HPDE6-E6E7 (cell line): ENCODE measurements at regions not wholly inside any gene's neighbourhood (a gene's known extent, or its start where the extent isn't known, plus 50 kb on each side); places are given as distances from the start of the nearest gene placed in this dataset.
A peak's percentile ranks its signal among the peaks of the same experiment; 100 is the strongest.

Experiments used
- DNase-seq: peaks from one replicate; pipeline ENCODE4 v3.0.0; 2011; ENCODE audit warnings: missing footprints; ENCODE audit errors: extremely low spot score

DNA sequence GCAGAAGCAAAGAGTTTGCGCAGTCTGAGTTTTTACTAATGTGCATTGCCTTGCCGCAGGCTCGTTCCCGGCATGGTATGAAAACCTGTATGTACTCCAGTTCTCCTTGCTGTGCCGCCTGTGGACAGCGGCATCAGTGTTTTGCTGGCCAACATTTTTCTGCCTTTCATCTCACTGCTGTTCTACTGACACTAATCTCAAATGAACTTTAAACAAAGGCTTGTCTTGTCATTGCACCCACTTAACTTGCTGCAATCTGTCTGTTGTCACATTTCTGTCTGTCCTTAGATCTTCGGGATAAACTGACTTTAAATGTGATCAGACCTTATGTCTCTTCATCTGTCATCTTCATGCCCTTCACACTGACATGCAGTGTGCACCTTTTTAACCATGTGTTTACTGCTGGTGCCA lies 71.7 kb upstream of the ZNRF2 start:
- DNase-seq = no peak

DNA sequence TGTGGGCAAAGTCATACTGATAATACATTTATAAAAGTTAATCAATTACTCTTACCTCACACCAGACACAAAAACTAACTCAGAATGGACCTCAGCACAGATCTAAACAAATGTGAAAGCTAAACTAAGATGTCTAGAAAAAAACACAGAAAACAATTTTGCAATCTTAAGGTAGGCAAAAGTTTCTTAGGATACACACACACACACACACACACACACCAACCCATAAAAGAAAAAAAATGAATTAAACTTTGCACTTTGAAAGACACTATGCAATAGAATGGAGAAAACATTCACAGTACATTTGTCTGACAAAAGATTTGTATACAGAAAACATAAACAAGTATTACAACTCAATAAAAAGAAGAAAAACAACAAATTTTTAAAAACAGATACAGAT lies 70.8 kb upstream of the ZNRF2 start:
- DNase-seq = no peak

DNA sequence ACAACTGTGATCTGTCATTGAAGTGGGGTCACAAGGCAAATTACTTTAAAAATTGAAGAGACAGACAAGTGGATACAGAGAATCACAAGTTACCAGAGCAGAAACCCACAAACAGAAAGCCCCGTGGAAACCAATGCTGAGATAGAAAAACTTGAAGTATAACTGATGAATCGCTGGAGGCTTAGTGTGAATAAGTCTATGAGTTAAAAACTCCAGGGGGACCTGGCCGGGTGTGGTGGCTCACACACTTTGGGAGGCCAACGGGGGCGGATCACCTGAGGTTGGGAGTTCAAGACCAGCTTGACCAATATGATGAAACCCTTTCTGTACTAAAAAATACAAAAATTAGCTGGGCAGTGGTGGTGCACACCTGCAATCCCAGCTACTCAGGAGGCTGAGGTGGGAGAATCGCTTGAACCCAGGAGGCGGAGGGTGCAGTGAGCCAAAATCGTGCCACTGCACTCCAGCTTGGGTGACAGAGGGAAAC lies 69.7 kb upstream of the ZNRF2 start:
- no peak for DNase-seq

DNA sequence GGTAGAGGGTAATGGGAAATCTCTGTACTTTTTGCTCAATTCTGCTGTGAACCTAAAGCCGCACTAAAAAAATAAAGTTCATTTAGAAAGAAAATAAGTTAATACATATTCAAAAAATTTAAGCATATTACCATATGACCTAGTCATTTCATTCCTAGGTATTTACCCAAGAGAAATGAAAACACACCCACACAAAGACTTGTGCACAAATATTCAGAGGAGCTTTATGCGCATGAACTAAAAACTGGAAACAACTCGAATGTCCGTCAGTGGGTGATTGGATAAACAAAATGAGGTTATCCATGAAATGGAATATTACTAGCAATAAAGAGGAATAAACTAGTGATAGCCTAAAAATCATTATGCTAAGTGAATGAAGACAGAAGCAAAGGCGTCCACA lies 62.6 kb upstream of the ZNRF2 start:
- DNase-seq = no peak

DNA sequence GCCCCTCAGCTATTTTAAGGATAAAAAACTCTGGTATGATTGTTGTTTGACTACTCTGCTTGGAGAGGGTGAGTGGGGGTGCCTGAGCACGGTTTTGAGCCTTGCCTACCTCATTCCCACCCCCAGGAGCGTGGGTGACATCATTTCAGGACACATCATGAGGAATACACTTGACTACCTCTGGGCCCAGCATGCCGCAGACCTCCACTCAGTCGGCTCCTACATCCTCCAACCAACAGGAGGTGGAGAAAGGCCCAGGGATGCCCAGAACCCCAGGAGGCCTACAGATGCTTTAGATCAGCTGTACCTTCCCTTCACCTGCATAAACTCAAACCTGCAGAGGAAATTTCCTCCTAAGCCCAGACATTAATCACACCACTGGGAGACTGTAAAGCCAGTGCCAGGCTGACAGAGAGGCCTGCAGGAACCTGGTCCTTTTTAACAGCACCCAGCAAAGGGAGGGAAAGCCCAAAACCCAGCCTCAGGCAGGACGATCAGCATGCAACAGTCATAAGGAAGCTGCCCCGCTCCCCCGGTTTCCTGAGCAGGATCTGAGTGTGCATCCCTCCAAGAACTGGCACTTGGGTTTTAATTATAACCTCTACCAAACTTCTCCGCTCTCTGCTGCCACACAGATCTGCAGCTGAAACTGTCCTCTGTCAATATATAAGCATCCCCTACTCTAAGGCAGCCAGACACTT lies 61.7 kb upstream of the ZNRF2 start:
- DNase-seq = no peak

DNA sequence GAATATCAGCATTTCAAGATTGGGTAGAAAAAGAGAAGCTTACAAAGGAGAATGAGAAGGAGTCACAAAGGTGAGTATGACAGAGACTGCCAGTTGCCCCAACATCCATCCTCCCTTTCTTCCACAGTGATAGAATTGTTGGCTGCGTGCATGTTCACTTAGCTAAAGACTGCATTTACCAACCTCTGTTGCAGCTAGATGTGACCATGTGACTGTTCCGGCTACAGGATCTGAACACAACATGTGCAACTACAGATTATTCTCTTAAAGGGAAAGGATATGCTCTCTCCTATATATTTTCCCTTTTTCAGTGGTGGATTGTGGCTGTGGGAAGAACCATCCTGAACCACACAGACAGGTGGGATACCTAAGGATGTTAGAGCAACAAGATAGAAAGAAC lies 60.5 kb upstream of the ZNRF2 start:
- DNase-seq = no peak

DNA sequence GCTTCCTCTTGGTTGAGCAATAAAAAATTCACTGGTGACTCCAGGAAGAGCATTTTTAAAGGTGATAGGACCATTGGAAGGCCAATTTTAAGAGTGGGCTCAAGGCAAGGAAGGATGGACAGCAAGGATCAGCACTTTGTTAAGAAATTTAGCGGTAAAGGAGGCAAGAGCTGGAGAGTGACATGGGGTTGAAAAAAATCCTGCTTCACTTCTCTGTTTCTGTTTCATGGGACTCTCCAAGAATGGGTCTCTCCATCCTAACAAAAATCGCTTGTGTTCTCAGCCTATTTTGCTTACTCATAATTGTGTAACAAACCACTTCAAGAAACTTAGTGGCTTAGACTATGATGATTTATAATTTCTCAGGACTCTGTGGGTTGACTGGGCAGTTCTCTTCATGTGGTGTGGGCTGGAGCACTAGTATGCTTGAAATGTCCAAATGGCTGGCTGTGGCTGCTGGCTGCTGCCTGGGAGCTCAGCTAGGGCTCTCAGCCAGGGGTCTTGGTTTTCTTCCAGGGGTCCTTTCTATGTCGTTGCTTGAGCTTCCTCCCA lies 59.8 kb upstream of the ZNRF2 start:
- no peak for DNase-seq

DNA sequence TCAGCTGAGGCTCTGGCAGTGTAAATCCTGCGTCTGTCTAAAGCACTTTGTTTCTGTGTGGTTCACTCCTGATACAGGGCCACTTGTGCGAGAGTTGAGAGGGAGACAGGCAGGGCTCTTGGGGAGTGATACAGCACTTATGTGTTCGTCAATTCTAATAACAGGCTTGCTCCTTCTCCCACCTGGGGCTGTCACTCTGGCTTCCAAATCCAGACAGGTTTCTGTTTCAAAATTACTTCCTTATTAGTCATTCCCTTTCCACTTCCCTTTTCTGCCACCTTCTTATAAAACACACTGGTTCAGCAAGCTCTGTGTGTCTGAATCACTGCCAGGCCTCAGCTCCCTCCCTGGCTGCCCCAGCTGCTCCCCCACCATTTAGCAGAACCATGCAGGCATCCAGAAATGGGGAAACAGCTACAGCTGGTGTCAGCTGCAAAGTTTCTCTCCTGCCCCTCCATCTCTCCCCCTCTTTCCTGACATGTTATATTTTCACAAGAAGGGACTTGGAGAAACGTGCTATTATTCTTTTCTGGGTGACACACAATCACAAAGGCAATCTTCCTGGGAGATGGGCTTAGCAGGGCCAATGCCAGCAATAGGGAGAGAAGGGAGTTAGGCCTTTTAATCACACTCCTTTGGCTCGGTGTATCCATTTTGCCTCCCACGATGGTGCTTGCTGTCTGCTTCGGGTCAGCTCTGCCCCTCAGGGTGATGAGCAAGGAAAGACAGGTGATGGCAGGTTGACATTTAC lies 58.4 kb upstream of the ZNRF2 start:
- peak; percentile 95 for DNase-seq

DNA sequence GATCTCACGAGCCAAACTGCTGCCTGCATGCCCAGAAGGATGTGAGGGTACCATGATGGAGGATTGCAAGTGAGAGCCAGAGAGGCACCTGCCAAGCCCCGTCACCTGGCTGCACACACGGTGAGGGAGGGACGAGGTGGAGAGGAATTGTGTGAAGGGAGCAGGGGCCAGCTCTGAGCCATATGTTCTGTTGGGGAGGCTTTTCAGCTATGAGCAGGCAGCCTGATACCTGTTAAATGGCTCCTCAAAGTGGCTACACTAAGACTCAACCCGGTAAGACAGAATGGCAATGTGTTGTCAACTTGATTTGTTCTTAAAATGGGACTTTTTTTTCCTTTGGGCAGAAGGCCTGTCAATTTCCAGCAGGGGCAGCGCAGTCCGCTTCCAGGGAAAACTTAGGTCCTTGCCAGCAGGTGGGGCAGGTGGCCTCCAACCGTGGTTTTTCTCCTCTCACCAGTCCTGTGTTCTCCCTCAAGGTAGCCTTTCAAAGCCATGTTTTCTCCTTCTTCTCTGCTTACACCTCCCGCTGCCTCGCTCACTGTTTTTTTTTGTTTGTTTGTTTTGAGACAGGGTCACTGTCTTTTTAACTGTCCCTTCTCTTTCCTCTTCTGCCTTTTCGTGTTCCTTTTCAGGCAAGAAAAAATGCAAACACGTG lies 57.7 kb upstream of the ZNRF2 start:
- DNase-seq = peak; percentile 46

DNA sequence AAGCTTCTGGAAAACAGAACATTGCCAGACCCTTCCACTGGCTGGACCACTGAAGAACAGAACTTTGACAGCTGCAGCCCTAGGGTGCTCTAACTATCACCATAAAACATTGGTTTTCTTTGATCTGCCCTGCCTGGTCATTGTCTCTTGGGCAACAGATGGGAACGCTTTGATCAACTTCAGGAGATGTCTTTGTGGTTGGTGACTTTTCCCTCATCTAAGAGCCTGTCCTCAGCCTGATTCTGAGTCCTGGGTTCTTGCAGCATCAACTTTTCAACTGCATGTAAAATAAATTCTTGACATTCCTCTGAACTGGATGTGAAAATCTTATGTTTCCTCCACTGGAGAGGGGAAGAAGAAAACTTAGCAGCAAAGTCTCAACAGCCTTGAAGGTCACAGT lies 53.1 kb upstream of the ZNRF2 start:
- no peak for DNase-seq

DNA sequence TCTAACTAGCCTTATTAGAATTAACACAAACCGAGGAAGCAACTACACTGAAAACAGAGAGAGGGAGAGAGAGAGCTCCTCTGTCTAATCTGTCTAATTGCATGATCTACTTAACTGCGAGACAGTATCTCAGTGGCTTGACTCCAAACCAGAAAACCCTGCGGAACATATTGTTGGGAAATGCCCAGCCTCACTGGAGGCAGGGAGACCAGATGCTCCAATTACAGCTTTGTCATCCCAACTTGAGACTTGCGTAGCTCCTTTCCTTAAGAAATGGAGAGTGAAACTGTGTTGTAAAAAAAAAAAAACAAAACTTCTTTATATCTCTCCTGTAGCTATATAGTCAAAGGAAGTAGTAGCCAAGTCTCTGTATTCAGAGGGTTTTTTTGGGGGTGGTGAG lies 52.0 kb upstream of the ZNRF2 start:
- DNase-seq = no peak
